Smooth muscle cell (in vitro differentiated cells): ENCODE measurements at regions not wholly inside any gene's neighbourhood (a gene's known extent, or its start where the extent isn't known, plus 50 kb on each side); places are given as distances from the start of the nearest gene placed in this dataset.

ENCODE experiments used
- DNase-seq: peaks from one replicate; lab custom pipeline; 2025; ENCODE audit not compliant: unreplicated experiment; lab: John Stamatoyannopoulos, UW
- H2AFZ ChIP-seq: fragments of 200-600 bp; sonication (generic); 2 replicates; pipeline ENCODE4 v1.6.0; 2016; ENCODE audit warnings: antibody characterized with exemption, low read depth, mild to moderate bottlenecking
- H3F3A ChIP-seq: fragments of 200-600 bp; sonication (generic); 2 replicates; pipeline ENCODE4 v1.6.0; 2017; ENCODE audit warnings: antibody characterized with exemption, low read depth
- H3K27ac ChIP-seq: fragments of 200-600 bp; sonication (generic); 2 replicates; pipeline ENCODE4 v1.5.1; 2016; ENCODE audit warnings: low read depth, mild to moderate bottlenecking
- H3K27me3 ChIP-seq: fragments of 200-600 bp; sonication (generic); 2 replicates; pipeline ENCODE4 v1.6.1; 2016; ENCODE audit warnings: low read depth, mild to moderate bottlenecking
- H3K36me3 ChIP-seq: fragments of 200-600 bp; sonication (generic); 2 replicates; pipeline ENCODE4 v1.5.1; 2016; ENCODE audit warnings: low read depth
- H3K4me1 ChIP-seq: fragments of 200-600 bp; sonication (generic); 2 replicates; pipeline ENCODE4 v1.5.1; 2016; ENCODE audit warnings: low read depth
- H3K4me2 ChIP-seq: fragments of 200-600 bp; sonication (generic); 2 replicates; pipeline ENCODE4 v1.6.0; 2016; ENCODE audit warnings: mild to moderate bottlenecking
- H3K4me3 ChIP-seq: fragments of 200-600 bp; sonication (generic); 2 replicates; pipeline ENCODE4 v1.5.1; 2016; ENCODE audit warnings: mild to moderate bottlenecking
- H3K79me2 ChIP-seq: fragments of 200-600 bp; sonication (generic); 2 replicates; pipeline ENCODE4 v1.6.0; 2016; ENCODE audit warnings: low read depth, mild to moderate bottlenecking
- H3K9ac ChIP-seq: fragments of 200-600 bp; sonication (generic); 2 replicates; pipeline ENCODE4 v1.6.0; 2016; ENCODE audit warnings: low read depth
- H3K9me3 ChIP-seq: fragments of 200-600 bp; sonication (generic); replicated peaks from 2 replicates; pipeline ENCODE4 v1.5.1; 2016; ENCODE audit warnings: low read depth
- H4K20me1 ChIP-seq: fragments of 200-600 bp; sonication (generic); 2 replicates; pipeline ENCODE4 v1.6.0; 2016; ENCODE audit warnings: low read depth
- CTCF ChIP-seq: fragments of 200-600 bp; sonication (generic); IDR thresholded peaks from 2 replicates; pipeline ENCODE4 v1.5.1; 2017; ENCODE audit warnings: borderline replicate concordance, mild to moderate bottlenecking, antibody characterized with exemption; ENCODE audit not compliant: insufficient read depth, poor library complexity, severe bottlenecking
- WGBS: methylation state at CpG from one replicate; pipeline ENCODE4 v1.1.7; 2016; ENCODE audit warnings: low lambda C conversion rate; 5-methylcytosine and 5-hydroxymethylcytosine counted together

- Histone ChIP-seq H3K9ac (no peak overlapping the region), H4K20me1 (no peaks in the 10 kb centered on the region), H3K9me3 (no peaks in the 10 kb centered on the region), H3K36me3 (no peaks in the 10 kb centered on the region), H3K27me3 (no peaks in the 10 kb centered on the region), H3K4me1 (no peaks in the 10 kb centered on the region), H3K79me2 (no peaks in the 10 kb centered on the region), H3F3A (no peaks in the 10 kb centered on the region), H3K27ac (no peak overlapping the region), H3K4me3 (no peak overlapping the region), H2AFZ (no peak overlapping the region), H3K4me2 (no peak overlapping the region)
- TF ChIP-seq CTCF = no peak
- 77% methylated on average over 1 of the region's 1 CpG for WGBS
- no peak for DNase-seq
Measured at GRCh38 chr2:12207491-12207890, 461.1 kb downstream of the LPIN1 start.

GRCh38 chr2:12210016-12210933 is 463.8 kb downstream of the LPIN1 start:
- H3K4me1 ChIP-seq = no peaks in the 10 kb centered on the region
- no peak overlapping the region for H2AFZ ChIP-seq

GRCh38 chr2:12211326-12212175 is 465.1 kb downstream of the LPIN1 start:
- Histone ChIP-seq H3K4me1 (no peaks in the 10 kb centered on the region), H3K27ac (no peak overlapping the region), H3K9ac (no peak overlapping the region), H3K79me2 (no peaks in the 10 kb centered on the region), H2AFZ (no peak overlapping the region), H4K20me1 (no peaks in the 10 kb centered on the region), H3K36me3 (no peaks in the 10 kb centered on the region), H3F3A (no peaks in the 10 kb centered on the region), H3K4me2 (no peak overlapping the region), H3K4me3 (no peak overlapping the region), H3K9me3 (no peaks in the 10 kb centered on the region), H3K27me3 (no peaks in the 10 kb centered on the region)
- DNase-seq = no peak
- no peak for TF ChIP-seq CTCF
- WGBS = 74% methylated on average over 3 of the region's 3 CpGs

More at GRCh38 chr2:12210016-12210933, 463.8 kb downstream of the LPIN1 start:
- no peak for TF ChIP-seq CTCF
- Histone ChIP-seq H3K9me3 (no peaks in the 10 kb centered on the region), H3K4me2 (no peak overlapping the region), H3K9ac (no peak overlapping the region), H3K27me3 (no peaks in the 10 kb centered on the region), H4K20me1 (no peaks in the 10 kb centered on the region), H3K79me2 (no peaks in the 10 kb centered on the region), H3K27ac (no peak overlapping the region), H3K4me3 (no peak overlapping the region), H3K36me3 (no peaks in the 10 kb centered on the region), H3F3A (no peaks in the 10 kb centered on the region)
- 94% methylated on average over 17 of the region's 17 CpGs for WGBS
- no peak for DNase-seq
